ENCODE measurements at regions not wholly inside any gene's neighbourhood (a gene's known extent, or its start where the extent isn't known, plus 50 kb on each side); places are given as distances from the start of the nearest gene placed in this dataset.
"Not testable (repeated sequence)": the region's sequence is repeated elsewhere in the genome, so short reads cannot be mapped to it uniquely, and the experiment has no call there.

DNA sequence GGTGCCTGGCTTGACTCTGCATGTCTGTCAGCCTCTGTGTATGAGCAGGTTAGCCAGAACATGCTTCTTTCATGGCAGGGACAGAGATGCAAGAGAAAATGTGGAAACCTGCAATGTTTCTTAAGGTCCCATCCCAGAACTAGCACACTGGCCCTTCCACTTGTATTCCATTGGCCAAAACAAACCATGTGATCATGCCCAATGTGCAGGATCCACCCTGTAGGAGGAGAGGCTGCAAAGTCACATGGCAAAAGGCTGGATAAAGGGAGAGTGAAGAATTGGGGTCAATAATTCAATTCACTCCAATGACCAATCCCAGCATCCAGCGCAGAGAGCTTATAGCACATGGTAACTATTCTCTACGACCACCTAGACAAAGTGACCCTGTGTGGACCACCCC is 405.5 kb downstream of the MIAT start:
- DNase-seq (ENCODE audit: low read depth), result no peak

- no peak for DNase-seq (ENCODE audit: low read depth)
Measured at GRCh38 chr22:27063406-27063805, 406.0 kb downstream of the MIAT start.

DNA sequence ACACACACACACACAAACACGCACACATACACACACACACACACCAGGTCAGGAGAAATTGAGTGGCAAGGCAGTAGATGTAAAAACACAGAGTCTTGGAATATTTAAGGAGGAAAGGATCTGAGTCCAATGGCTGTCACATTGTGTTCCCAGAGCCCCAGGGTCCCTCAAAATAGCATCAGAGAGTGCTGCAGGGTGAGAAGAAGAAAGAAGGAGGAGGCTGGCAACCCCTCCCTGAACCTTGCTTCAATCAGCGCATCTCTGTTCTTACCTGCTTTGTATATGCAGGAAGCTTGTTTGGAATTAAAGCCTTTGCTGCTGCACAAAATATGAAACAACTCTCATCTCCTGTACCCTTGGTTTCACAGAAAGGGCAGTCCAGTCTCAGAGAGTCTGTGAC is 406.5 kb downstream of the MIAT start:
- no peak for DNase-seq (ENCODE audit: low read depth)

DNA sequence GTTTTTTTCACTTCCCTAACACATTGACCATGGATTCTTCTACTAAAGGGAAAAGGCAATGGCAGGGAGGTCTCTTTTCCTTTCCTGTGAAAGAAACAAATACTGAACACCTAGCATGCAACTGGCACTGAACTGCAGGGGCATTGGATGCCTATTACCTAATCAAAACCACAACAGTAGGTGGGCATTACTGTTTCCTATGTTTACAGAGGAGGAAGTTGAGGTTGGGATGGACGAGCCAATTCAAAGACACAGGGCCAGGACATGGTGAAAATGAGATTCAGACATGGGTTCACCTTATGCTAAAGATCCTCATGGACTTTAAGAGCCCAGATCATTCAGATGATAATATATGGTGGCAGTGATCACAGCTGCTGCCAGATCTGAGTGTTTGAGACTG is 407.0 kb downstream of the MIAT start:
- no peak for DNase-seq (ENCODE audit: low read depth)

DNA sequence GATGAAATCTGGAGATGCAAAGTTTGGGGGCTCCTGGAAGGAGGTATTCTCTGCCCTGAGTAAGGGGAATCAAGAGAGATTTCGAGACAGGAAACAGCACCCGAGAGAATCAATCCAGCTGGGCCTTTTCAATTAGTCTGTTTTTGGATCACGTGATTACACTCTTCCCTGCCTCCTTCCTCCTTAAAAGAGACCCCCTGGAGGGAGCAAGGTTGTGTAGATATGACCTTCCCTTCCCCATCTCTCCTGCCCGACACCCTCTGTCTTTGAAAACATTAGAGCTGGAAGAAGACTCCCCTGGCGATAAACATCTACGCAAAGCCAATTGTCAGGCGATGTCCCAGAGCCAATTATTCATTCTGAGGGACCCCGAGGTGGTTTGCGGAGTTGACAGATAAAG is 407.9 kb downstream of the MIAT start:
- DNase-seq (ENCODE audit: low read depth), result no peak

GRCh38 chr22:27066856-27067255 is 409.5 kb downstream of the MIAT start:
- DNase-seq (ENCODE audit: low read depth), result no peak

DNA sequence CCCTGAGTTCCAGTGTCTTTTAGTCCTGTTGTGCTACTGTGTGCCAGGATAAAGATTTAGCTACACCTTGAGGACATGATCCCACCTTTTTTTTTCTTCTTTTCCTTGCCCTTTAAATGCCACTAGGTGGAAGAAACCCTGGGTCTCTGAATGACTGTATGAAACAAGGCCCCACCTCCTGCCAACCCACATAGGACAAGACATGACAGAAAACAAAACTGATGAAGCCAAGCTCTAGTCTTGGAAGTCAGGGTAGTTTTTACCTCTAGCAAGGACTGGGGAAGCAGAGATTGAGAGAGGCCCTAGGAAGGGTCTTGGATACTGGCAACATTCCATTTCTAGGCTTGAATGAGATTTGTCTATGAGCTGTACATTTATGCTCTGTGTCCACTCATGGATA is 410.7 kb downstream of the MIAT start:
- DNase-seq (ENCODE audit: low read depth), result no peak

- DNase-seq (ENCODE audit: low read depth), result no peak
Measured at GRCh38 chr22:27070594-27070993, 413.2 kb downstream of the MIAT start.

- DNase-seq (ENCODE audit: low read depth), result no peak
Measured at GRCh38 chr22:27073601-27074425, 416.4 kb downstream of the MIAT start.

GRCh38 chr22:27075028-27075678 is 417.8 kb downstream of the MIAT start:
- DNase-seq (ENCODE audit: low read depth), result no peak

- no peak for DNase-seq (ENCODE audit: low read depth)
Measured at GRCh38 chr22:27075891-27076290, 418.5 kb downstream of the MIAT start.

DNA sequence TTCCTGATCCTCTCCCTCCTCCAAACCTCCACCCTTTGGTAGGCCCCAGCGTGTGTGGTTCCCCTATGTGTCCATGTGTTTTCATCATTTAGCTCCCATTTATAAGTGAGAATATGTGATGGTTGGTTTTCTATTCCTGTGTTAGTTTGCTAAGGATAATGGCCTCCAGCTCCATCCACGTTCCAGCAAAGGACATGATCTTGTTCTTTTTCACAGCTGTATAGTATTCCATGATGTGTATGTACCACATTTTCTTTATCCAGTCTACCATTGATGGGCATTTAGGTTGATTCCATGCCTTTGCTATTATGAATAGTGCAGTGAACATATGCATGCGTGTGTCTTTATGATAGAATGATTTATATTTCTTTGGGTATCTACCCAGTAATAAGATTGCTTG is 420.7 kb downstream of the MIAT start:
- DNase-seq (ENCODE audit: low read depth), result not testable (repeated sequence)

DNA sequence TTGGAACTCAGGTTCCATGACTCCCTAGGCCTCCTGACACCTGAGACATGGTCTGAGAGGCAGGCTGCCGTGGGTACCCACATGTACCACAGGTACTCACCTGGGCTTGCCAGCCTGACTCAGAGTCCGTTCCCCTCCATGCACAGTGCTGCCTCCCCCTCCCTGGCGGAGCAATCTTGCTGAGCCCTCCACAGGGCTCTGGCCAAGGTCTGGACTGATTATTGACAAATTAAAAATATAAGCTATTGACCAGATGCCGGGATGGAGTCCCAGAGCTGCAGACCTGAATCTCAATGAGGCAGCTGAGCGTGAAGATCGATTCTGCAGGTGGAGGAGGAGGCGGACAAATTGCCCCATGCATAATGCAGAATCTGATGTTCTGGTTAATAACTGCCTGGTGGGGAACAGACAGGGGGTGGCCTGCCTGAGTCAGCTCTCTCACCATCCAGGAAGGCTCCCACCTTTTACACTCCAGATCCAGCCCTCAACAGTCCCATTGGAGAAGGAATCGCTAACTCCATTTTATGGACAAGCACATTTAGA is 422.7 kb downstream of the MIAT start:
- DNase-seq (ENCODE audit: low read depth), result no peak

- no peak for DNase-seq (ENCODE audit: low read depth)
Measured at GRCh38 chr22:27080863-27081262, 423.5 kb downstream of the MIAT start.

DNA sequence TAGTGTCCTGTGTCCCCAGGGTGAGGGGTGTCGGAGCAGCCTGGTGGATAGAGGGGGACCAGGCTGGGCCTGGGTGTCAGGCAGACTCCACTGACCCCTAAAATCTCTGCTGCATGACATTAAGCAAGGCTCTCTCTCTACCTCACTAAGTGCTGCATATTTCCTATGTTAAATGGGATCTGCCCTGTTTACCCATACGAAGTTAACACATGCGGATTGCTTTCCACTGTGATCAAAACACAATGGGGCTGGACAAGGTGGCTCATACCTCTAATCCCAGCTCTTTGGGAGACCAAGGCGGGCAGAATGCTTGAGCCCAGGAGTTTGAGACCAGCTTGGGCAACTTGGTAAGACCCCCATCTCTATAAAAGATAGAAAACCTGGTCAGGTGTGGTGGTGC is 426.2 kb downstream of the MIAT start:
- DNase-seq (ENCODE audit: low read depth), result no peak

GRCh38 chr22:27084130-27084529 is 426.7 kb downstream of the MIAT start:
- no peak for DNase-seq (ENCODE audit: low read depth)

GRCh38 chr22:27086080-27087044 is 429.0 kb downstream of the MIAT start:
- DNase-seq (ENCODE audit: low read depth), result no peak

DNA sequence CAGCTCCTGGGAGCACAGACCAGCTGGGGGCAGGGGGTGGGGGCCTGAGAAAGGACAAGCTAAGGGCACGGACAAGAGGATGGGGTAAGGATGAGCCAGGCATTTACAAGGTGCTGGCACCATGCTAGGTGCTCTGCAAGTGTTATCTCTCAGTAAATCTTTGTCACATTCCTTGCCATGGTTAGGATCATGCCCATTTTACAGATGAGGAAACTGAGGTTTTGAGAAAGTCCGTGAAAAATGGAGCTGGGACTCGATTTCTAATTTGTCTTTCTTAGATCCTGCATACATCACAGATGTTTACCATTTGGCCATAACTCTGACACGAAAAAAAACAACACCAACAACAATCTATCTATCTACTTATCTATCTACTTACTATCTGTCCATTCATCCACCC is 429.7 kb downstream of the MIAT start:
- no peak for DNase-seq (ENCODE audit: low read depth)

GRCh38 chr22:27088026-27088425 is 430.6 kb downstream of the MIAT start:
- no peak for DNase-seq (ENCODE audit: low read depth)

- no peak for DNase-seq (ENCODE audit: low read depth)
Measured at GRCh38 chr22:27089264-27089663, 431.9 kb downstream of the MIAT start.

- DNase-seq (ENCODE audit: low read depth), result no peak
Measured at GRCh38 chr22:27090611-27091011, 433.2 kb downstream of the MIAT start.

DNA sequence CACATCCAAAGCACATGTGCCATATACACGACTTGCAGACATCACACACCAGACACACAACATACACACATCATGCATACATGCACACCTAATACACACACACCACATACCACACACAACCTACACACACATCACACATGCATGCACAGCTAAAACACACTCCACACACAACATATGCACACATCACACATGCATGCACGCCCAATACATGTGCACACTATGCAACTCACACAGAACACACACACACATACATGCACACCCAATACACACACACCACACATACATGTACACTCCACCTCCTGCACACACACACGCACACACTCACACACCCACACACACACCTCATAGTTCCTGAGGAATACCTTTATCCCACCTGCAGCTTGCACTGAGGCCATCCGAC is 436.0 kb downstream of the MIAT start:
- DNase-seq (ENCODE audit: low read depth), result no peak
